ENCODE measurements at regions not wholly inside any gene's neighbourhood (a gene's known extent, or its start where the extent isn't known, plus 50 kb on each side); places are given as distances from the start of the nearest gene placed in this dataset.

GRCh38 chr16:76669288-76669687 lies 392.1 kb downstream of the CNTNAP4 start:
- Histone ChIP-seq H3K79me2 (ENCODE audit: insufficient read depth) (no peaks in the 10 kb centered on the region), H3F3A (ENCODE audit: insufficient read depth) (no peaks in the 10 kb centered on the region), H3K9me3 (ENCODE audit: low read depth) (no peaks in the 10 kb centered on the region), H3K4me3 (no peak overlapping the region), H3K9me2 (ENCODE audit: insufficient read depth) (no peaks in the 10 kb centered on the region), H3K27ac (no peak overlapping the region), H3K27me3 (replicated peaks; ENCODE audit: insufficient read depth) (no peaks in the 10 kb centered on the region), H3K36me3 (ENCODE audit: low read depth) (no peaks in the 10 kb centered on the region), H4K20me1 (ENCODE audit: insufficient read depth) (no peaks in the 10 kb centered on the region), H3K4me1 (ENCODE audit: insufficient read depth) (no peaks in the 10 kb centered on the region), H3K4me2 (ENCODE audit: unreplicated experiment) (no peak overlapping the region), H2AFZ (no peak overlapping the region), H3K9ac (no peak overlapping the region)
- DNase-seq = no peak
- in situ Hi-C loops (cut with MboI) = loop anchor here (25.0 kb wide), 1 partner anchor 882 kb away; no protein-coding TSS in a partner anchor
- no peak for TF ChIP-seq EZH2 (IDR thresholded peaks at IDR 0.05; ENCODE audit: insufficient read depth, poor library complexity, severe bottlenecking)
- no peak for TF ChIP-seq EZH2phosphoT487 (IDR thresholded peaks at IDR 0.05; ENCODE audit: insufficient read depth, low read depth)
- WGBS, 2 experiments (ENCODE audit: low coverage in 1 of 2, low lambda C conversion rate in 2 of 2, missing lambda C conversion rate in 2 of 2) = 48 to 52% methylated on average over 3 of the region's 3 CpGs

- H4K20me1 ChIP-seq (ENCODE audit: insufficient read depth) = no peaks in the 10 kb centered on the region
- H3K36me3 ChIP-seq (ENCODE audit: low read depth) = no peaks in the 10 kb centered on the region
- no peaks in the 10 kb centered on the region for H3K9me2 ChIP-seq (ENCODE audit: insufficient read depth)
- 29 to 33% methylated on average over 5 of the region's 5 CpGs for WGBS, 2 experiments (ENCODE audit: low coverage in 1 of 2, low lambda C conversion rate in 2 of 2, missing lambda C conversion rate in 2 of 2)
- H3K27ac ChIP-seq = no peak overlapping the region
- no peaks in the 10 kb centered on the region for H3K79me2 ChIP-seq (ENCODE audit: insufficient read depth)
- DNase-seq = no peak
- no peak overlapping the region for H3K4me3 ChIP-seq
- H3K9me3 ChIP-seq (ENCODE audit: low read depth) = no peaks in the 10 kb centered on the region
- H3K27me3 ChIP-seq (replicated peaks; ENCODE audit: insufficient read depth) = no peaks in the 10 kb centered on the region
- no peak overlapping the region for H3K9ac ChIP-seq
- TF ChIP-seq EZH2phosphoT487 (IDR thresholded peaks at IDR 0.05; ENCODE audit: insufficient read depth, low read depth) (no peak), EZH2 (IDR thresholded peaks at IDR 0.05; ENCODE audit: insufficient read depth, poor library complexity, severe bottlenecking) (no peak)
- no peaks in the 10 kb centered on the region for H3K4me1 ChIP-seq (ENCODE audit: insufficient read depth)
- no peak overlapping the region for H2AFZ ChIP-seq
- H3F3A ChIP-seq (ENCODE audit: insufficient read depth) = no peaks in the 10 kb centered on the region
- in situ Hi-C loops (cut with MboI) = loop anchor here (25.0 kb wide), 1 partner anchor 883 kb away; no protein-coding TSS in a partner anchor
- no peak overlapping the region for H3K4me2 ChIP-seq (ENCODE audit: unreplicated experiment)
These were observed 393.1 kb downstream of the CNTNAP4 start for GRCh38 chr16:76670125-76670857.

- H3K9ac ChIP-seq = no peak overlapping the region
- H3K4me1 ChIP-seq (ENCODE audit: insufficient read depth) = no peaks in the 10 kb centered on the region
- no peaks in the 10 kb centered on the region for H3K36me3 ChIP-seq (ENCODE audit: low read depth)
- TF ChIP-seq EZH2phosphoT487 (IDR thresholded peaks at IDR 0.05; ENCODE audit: insufficient read depth, low read depth) = no peak
- no peak for TF ChIP-seq EZH2 (IDR thresholded peaks at IDR 0.05; ENCODE audit: insufficient read depth, poor library complexity, severe bottlenecking)
- H3K9me2 ChIP-seq (ENCODE audit: insufficient read depth) = no peaks in the 10 kb centered on the region
- WGBS, 2 experiments (ENCODE audit: low coverage in 1 of 2, low lambda C conversion rate in 2 of 2, missing lambda C conversion rate in 2 of 2) = 5 to 8% methylated on average over 1 of the region's 1 CpG
- no peak overlapping the region for H3K27ac ChIP-seq
- no peaks in the 10 kb centered on the region for H4K20me1 ChIP-seq (ENCODE audit: insufficient read depth)
- in situ Hi-C loops (cut with MboI) = no loop called here
- H3F3A ChIP-seq (ENCODE audit: insufficient read depth) = no peaks in the 10 kb centered on the region
- H3K4me3 ChIP-seq = no peak overlapping the region
- no peaks in the 10 kb centered on the region for H3K27me3 ChIP-seq (replicated peaks; ENCODE audit: insufficient read depth)
- H3K9me3 ChIP-seq (ENCODE audit: low read depth) = no peaks in the 10 kb centered on the region
- no peak overlapping the region for H3K4me2 ChIP-seq (ENCODE audit: unreplicated experiment)
- DNase-seq = no peak
- H2AFZ ChIP-seq = no peak overlapping the region
- no peaks in the 10 kb centered on the region for H3K79me2 ChIP-seq (ENCODE audit: insufficient read depth)
These were observed 399.2 kb downstream of the CNTNAP4 start for GRCh38 chr16:76676356-76676755.

GRCh38 chr16:76681296-76681695 lies 404.1 kb downstream of the CNTNAP4 start:
- in situ Hi-C loops (cut with MboI) = no loop called here
- no peak for DNase-seq
- H3K9ac ChIP-seq = no peak overlapping the region
- TF ChIP-seq EZH2 (IDR thresholded peaks at IDR 0.05; ENCODE audit: insufficient read depth, poor library complexity, severe bottlenecking) (no peak), EZH2phosphoT487 (IDR thresholded peaks at IDR 0.05; ENCODE audit: insufficient read depth, low read depth) (no peak)
- no peaks in the 10 kb centered on the region for H3K9me3 ChIP-seq (ENCODE audit: low read depth)
- H3K9me2 ChIP-seq (ENCODE audit: insufficient read depth) = no peaks in the 10 kb centered on the region
- 0 to 1% methylated on average over 4 of the region's 4 CpGs for WGBS, 2 experiments (ENCODE audit: low coverage in 1 of 2, low lambda C conversion rate in 2 of 2, missing lambda C conversion rate in 2 of 2)
- no peaks in the 10 kb centered on the region for H3K79me2 ChIP-seq (ENCODE audit: insufficient read depth)
- H3K4me1 ChIP-seq (ENCODE audit: insufficient read depth) = no peaks in the 10 kb centered on the region
- no peaks in the 10 kb centered on the region for H3K36me3 ChIP-seq (ENCODE audit: low read depth)
- no peak overlapping the region for H3K4me3 ChIP-seq
- H3K27ac ChIP-seq = no peak overlapping the region
- H3K27me3 ChIP-seq (replicated peaks; ENCODE audit: insufficient read depth) = no peaks in the 10 kb centered on the region
- no peak overlapping the region for H3K4me2 ChIP-seq (ENCODE audit: unreplicated experiment)
- H2AFZ ChIP-seq = no peak overlapping the region
- H3F3A ChIP-seq (ENCODE audit: insufficient read depth) = no peaks in the 10 kb centered on the region
- no peaks in the 10 kb centered on the region for H4K20me1 ChIP-seq (ENCODE audit: insufficient read depth)
